ENCODE measurements at regions not wholly inside any gene's neighbourhood (a gene's known extent, or its start where the extent isn't known, plus 50 kb on each side); places are given as distances from the start of the nearest gene placed in this dataset.

- TF ChIP-seq EZH2 (IDR thresholded peaks at IDR 0.05; ENCODE audit: borderline replicate concordance, insufficient read depth, low read length, poor library complexity, severe bottlenecking) (no peak), SMC3 (conservative IDR thresholded peaks at IDR 0.05; ENCODE audit: poor library complexity) (no peak), MXI1 (conservative IDR thresholded peaks at IDR 0.05; ENCODE audit: poor library complexity, severe bottlenecking) (no peak), TAF1 (IDR thresholded peaks at IDR 0.05; ENCODE audit: low read depth) (no peak)
- TF ChIP-seq, protein P1, sequence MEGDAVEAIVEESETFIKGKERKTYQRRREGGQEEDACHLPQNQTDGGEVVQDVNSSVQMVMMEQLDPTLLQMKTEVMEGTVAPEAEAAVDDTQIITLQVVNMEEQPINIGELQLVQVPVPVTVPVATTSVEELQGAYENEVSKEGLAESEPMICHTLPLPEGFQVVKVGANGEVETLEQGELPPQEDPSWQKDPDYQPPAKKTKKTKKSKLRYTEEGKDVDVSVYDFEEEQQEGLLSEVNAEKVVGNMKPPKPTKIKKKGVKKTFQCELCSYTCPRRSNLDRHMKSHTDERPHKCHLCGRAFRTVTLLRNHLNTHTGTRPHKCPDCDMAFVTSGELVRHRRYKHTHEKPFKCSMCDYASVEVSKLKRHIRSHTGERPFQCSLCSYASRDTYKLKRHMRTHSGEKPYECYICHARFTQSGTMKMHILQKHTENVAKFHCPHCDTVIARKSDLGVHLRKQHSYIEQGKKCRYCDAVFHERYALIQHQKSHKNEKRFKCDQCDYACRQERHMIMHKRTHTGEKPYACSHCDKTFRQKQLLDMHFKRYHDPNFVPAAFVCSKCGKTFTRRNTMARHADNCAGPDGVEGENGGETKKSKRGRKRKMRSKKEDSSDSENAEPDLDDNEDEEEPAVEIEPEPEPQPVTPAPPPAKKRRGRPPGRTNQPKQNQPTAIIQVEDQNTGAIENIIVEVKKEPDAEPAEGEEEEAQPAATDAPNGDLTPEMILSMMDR (IDR thresholded peaks at IDR 0.05; ENCODE audit: poor library complexity, severe bottlenecking): no peak
- TF ChIP-seq, protein P2, sequence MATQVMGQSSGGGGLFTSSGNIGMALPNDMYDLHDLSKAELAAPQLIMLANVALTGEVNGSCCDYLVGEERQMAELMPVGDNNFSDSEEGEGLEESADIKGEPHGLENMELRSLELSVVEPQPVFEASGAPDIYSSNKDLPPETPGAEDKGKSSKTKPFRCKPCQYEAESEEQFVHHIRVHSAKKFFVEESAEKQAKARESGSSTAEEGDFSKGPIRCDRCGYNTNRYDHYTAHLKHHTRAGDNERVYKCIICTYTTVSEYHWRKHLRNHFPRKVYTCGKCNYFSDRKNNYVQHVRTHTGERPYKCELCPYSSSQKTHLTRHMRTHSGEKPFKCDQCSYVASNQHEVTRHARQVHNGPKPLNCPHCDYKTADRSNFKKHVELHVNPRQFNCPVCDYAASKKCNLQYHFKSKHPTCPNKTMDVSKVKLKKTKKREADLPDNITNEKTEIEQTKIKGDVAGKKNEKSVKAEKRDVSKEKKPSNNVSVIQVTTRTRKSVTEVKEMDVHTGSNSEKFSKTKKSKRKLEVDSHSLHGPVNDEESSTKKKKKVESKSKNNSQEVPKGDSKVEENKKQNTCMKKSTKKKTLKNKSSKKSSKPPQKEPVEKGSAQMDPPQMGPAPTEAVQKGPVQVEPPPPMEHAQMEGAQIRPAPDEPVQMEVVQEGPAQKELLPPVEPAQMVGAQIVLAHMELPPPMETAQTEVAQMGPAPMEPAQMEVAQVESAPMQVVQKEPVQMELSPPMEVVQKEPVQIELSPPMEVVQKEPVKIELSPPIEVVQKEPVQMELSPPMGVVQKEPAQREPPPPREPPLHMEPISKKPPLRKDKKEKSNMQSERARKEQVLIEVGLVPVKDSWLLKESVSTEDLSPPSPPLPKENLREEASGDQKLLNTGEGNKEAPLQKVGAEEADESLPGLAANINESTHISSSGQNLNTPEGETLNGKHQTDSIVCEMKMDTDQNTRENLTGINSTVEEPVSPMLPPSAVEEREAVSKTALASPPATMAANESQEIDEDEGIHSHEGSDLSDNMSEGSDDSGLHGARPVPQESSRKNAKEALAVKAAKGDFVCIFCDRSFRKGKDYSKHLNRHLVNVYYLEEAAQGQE (IDR thresholded peaks at IDR 0.05; ENCODE audit: borderline replicate concordance): no peak
Observed at GRCh38 chr15:25189551-25189950, 234.8 kb downstream of the SNRPN start.
